DMS153 treated with DMSO at 0.1 percent for 48 hours (cell line): ENCODE measurements at regions not wholly inside any gene's neighbourhood (a gene's known extent, or its start where the extent isn't known, plus 50 kb on each side); places are given as distances from the start of the nearest gene placed in this dataset.
A peak's percentile ranks its signal among the peaks of the same experiment; 100 is the strongest.

Source experiments
- DNase-seq: peaks from one replicate; lab custom pipeline; 2025; ENCODE audit not compliant: unreplicated experiment; lab: John Stamatoyannopoulos, UW

GRCh38 chrX:5549512-5549911, 679.2 kb downstream of the NLGN4X start:
- DNase-seq: no peak

- DNase-seq: no peak
Measured at GRCh38 chrX:5537098-5537497, 691.6 kb downstream of the NLGN4X start.

DNA sequence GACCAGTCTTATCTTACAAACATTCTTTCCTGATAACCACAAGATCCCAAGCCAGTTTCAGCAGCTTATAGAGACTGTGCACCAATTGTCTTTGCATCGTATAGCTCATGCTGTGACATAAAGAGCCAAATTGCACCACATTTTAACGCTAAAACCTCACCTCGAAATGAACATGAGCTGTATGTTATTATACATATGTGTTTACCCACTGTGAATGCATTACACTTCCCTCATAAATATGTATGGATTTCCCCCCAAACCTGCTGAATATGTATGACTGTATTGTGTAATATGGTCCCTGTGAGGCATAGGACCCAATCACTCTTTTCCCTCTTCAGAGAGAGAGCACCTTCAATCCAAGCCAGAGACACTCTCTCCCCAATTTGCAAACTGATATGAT, 692.4 kb downstream of the NLGN4X start:
- no peak for DNase-seq

DNA sequence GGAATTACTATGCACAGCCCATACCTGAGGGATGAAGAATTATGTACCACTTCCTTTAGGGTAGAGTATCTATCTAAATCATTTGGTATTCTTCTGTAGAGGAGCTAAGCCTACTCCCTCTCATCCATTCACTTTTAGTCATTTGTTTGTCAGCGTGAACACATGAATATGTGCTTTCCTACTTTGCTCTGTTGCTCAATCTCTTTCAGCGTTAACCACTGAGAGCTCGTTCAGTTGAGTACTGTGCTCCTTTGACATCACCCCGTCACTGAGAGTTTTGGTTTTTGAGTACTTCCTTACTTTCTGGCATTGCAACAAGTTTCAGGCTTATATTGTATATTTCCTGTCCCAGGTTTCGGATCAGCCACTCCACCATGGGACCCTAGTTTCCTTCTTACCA, 700.6 kb downstream of the NLGN4X start:
- DNase-seq: no peak

DNA sequence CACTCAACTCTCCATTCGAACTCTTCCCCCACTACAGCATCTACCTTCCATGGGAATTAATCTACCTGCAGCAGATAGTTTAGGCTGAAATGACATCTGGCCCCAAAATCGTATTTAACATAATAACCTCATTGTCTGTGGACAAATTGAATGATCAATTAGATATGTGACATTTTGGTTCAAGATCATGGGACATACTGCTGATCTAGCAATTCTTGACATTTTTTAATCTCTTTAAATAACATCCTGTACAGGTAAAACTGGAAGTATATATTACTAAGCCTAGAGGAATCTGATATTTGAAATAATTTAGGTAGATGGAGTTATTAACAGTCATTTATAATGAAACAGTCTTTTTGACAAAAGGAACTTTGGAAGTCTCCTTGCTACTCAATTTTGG, 702.5 kb downstream of the NLGN4X start:
- no peak for DNase-seq

GRCh38 chrX:5490786-5491563, 737.7 kb downstream of the NLGN4X start:
- DNase-seq: no peak

DNA sequence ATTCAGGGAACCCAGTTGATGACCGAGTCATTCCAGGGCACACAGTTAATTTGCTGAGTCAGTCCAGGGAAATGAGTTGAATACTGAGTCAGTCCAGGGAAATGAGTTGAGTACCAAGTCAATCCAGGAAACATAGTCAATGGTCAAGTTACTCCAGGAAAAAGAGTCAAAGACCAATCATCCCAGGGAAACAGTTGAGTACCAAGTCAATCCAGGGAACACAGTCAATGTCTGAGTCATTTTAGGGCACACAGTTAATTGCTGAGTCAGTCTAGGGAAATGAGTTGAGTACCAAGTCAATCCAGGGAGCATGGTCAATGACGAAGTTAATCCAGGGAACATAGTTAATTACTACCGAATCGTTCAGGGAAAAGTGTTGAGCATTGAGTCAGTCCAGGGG, 754.4 kb downstream of the NLGN4X start:
- no peak for DNase-seq

DNA sequence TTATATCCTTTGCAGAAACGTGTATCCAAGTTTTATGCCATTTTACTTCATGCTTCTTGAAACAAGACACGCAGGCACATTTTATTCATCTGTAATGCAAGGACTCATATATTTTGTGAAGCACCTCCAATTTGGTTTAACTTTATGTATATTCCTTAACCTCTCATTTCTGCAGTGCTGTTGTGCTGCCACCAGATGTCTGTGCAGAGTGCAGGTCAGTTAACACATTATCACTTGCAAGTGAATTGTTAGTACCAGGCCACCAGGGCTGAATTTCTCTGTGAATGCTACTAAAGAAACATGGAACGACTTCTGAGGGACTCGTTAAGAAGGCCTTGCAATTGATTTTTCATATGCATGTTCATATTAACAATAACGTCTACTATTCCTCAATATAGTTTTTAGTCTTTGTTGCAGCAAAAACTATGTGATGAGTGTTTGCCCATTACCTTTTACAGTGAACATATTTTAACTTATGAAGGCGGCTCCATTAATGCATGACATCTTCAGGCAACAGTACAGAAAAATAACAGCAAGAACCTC, 770.3 kb downstream of the NLGN4X start:
- peak; percentile 0 for DNase-seq

- no peak for DNase-seq
Measured at GRCh38 chrX:5449323-5449722, 779.3 kb downstream of the NLGN4X start.

DNA sequence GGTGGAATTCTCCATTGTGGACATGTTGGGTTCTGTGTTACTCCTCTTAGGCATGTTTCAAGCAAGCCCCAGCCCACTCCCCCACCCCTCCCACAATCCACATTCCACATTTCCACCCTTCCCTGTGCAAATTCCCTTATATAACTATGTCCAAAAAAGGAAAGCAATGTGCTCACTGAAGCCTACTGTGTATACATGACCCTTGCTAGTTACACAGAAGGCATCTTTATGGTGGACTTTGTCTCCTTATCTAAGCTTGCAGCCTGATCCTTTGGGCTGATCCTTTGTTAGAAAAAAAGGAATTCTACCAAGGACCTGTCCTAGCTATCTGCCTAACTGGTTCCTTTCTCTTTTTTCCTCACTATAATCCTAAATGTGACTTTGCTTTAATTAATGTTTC, 796.8 kb downstream of the NLGN4X start:
- no peak for DNase-seq

GRCh38 chrX:5425119-5425518, 803.5 kb downstream of the NLGN4X start:
- DNase-seq: no peak

GRCh38 chrX:5417381-5417780, 811.3 kb downstream of the NLGN4X start:
- no peak for DNase-seq

GRCh38 chrX:5415738-5416137, 812.9 kb downstream of the NLGN4X start:
- DNase-seq: no peak

GRCh38 chrX:5409106-5409505, 819.6 kb downstream of the NLGN4X start:
- no peak for DNase-seq

GRCh38 chrX:5402461-5402860, 826.2 kb downstream of the NLGN4X start:
- no peak for DNase-seq

GRCh38 chrX:5399403-5399802, 829.3 kb downstream of the NLGN4X start:
- DNase-seq: no peak

DNA sequence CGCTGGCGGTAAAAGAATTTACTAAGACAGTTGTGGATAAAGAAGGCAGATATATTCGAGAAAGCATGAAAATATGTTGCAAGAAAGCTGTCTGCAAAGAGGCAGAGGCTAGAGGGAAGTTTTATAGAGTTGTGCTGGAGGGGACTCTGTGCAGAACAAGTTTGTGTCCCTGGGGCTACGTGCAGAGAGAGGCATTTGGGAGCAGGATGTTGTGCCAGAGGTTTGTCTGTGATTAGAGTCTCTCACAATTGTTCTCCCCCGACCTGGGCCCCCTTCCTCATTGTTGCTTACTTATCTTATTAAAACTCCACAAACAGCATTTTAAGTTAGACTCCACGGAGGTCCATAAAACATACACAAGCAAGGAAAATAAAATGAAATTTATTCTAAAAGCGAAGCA, 831.3 kb downstream of the NLGN4X start:
- no peak for DNase-seq

- no peak for DNase-seq
Measured at GRCh38 chrX:5390376-5390775, 838.3 kb downstream of the NLGN4X start.

DNA sequence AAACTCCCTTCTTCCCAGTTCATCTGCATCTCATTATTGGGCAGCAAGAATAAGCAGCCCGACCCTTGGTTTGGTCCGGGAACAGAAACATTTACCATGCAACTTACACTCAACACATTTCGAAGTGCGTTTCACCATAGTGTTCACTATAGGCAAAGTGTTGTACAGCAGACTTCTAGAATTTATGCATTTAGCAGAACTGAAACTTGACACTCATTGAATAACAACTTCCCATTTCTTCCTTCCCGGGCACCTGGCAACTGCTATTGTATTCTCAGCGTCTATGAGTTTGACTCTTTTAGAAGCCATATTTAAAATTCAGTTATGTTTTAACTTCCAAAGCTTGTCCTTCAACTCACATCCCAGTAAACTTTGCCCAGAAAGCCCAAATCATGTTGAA, 840.6 kb downstream of the NLGN4X start:
- no peak for DNase-seq

GRCh38 chrX:5380426-5380825, 848.2 kb downstream of the NLGN4X start:
- no peak for DNase-seq

DNA sequence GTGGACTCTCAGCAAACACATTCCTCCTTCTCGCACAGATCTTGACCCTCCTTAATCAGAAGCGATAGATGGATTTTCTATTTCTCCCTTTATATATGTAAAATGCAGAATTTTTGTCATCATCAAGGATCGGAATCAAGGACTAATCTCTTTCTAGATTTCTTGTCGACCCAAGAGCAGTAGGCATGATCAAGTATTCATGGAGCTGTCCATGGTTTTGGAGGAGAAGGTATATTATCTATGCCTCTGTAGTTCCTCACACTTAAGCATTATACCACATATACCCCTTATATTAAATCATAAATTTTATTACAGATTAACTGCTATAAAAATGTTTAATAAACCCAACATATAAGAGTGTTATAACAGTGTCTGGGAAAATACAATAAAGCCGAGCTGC, 886.8 kb downstream of the NLGN4X start:
- no peak for DNase-seq

GRCh38 chrX:5337160-5337559, 891.5 kb downstream of the NLGN4X start:
- DNase-seq: no peak

- DNase-seq: no peak
Measured at GRCh38 chrX:5324546-5324945, 904.1 kb downstream of the NLGN4X start.
